ENCODE measurements at regions not wholly inside any gene's neighbourhood (a gene's known extent, or its start where the extent isn't known, plus 50 kb on each side); places are given as distances from the start of the nearest gene placed in this dataset.

- Histone ChIP-seq H3K9me3 (ENCODE audit: control insufficient read depth, low read length) (no peaks in the 10 kb centered on the region), H3K4me3 (ENCODE audit: low read length) (no peak overlapping the region), H3K9ac (ENCODE audit: low read length) (no peak overlapping the region), H3K36me3 (ENCODE audit: control insufficient read depth, insufficient read depth, low read length) (no peaks in the 10 kb centered on the region), H3K4me1 (ENCODE audit: control insufficient read depth, insufficient read depth, low read length) (no peaks in the 10 kb centered on the region), H3K27me3 (ENCODE audit: control insufficient read depth, insufficient read depth, low read length) (no peaks in the 10 kb centered on the region)
Measured at GRCh38 chr9:118624608-118625007, 744.6 kb downstream of the BRINP1 start.

DNA sequence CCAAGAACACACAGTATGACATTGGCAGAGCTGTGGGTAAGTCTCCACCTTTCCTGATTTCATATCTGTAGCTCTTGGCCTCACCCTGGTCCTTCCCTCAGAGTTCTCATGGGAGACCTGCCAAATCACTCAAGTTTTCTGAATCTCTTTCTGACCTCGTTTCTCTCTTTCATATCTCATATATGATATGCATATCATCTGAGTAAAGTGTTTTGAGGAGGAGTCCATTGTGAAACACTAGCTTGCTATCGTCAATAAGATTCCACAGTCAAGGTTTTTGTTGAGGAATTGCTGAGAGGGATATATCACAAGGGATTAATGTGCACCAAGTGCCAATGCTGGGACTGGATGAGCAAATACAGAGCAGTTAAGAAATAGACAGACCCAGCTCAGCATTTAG is 739.2 kb downstream of the BRINP1 start:
- no peaks in the 10 kb centered on the region for H3K4me1 ChIP-seq (ENCODE audit: control insufficient read depth, insufficient read depth, low read length)
- H3K9ac ChIP-seq (ENCODE audit: low read length), result no peak overlapping the region
- no peaks in the 10 kb centered on the region for H3K27me3 ChIP-seq (ENCODE audit: control insufficient read depth, insufficient read depth, low read length)
- H3K9me3 ChIP-seq (ENCODE audit: control insufficient read depth, low read length), result no peaks in the 10 kb centered on the region
- H3K4me3 ChIP-seq (ENCODE audit: low read length), result no peak overlapping the region
- H3K36me3 ChIP-seq (ENCODE audit: control insufficient read depth, insufficient read depth, low read length), result no peaks in the 10 kb centered on the region

DNA sequence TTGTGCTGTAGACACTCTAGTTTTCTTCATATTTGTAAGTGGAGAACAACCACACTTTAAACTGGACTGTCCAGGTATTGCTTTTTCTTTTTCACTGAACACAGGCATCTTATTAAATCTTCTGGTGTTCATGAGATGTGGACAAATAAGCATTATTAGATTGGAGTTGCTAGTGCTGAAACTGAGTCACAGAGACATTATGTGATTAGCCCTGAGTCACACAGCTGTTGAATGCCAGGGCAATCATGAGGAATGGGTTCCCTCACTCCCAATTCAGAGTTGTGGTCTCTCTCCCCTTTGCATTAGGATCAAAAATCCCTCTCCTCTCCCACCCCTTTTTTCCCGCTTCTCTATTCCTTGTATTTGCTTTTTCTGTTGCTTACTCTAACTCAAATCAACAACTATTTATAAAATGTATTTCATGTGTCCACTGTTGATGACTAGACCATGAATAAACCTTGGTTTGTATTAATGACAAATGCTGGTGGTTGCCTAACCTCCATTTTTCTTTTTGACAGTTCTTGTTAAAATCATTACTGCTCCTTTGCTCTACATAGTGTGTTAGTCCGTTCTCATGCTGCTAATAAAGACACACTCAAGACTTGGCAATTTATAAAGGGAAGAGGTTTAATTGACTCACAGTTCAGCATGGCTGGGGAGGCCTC is 738.2 kb downstream of the BRINP1 start:
- Histone ChIP-seq H3K9me3 (ENCODE audit: control insufficient read depth, low read length) (no peaks in the 10 kb centered on the region), H3K9ac (ENCODE audit: low read length) (no peak overlapping the region), H3K36me3 (ENCODE audit: control insufficient read depth, insufficient read depth, low read length) (no peaks in the 10 kb centered on the region), H3K4me1 (ENCODE audit: control insufficient read depth, insufficient read depth, low read length) (no peaks in the 10 kb centered on the region), H3K4me3 (ENCODE audit: low read length) (no peak overlapping the region), H3K27me3 (ENCODE audit: control insufficient read depth, insufficient read depth, low read length) (no peaks in the 10 kb centered on the region)

- no peaks in the 10 kb centered on the region for H3K36me3 ChIP-seq (ENCODE audit: control insufficient read depth, insufficient read depth, low read length)
- no peak overlapping the region for H3K4me3 ChIP-seq (ENCODE audit: low read length)
- no peak overlapping the region for H3K9ac ChIP-seq (ENCODE audit: low read length)
- no peaks in the 10 kb centered on the region for H3K9me3 ChIP-seq (ENCODE audit: control insufficient read depth, low read length)
- no peaks in the 10 kb centered on the region for H3K4me1 ChIP-seq (ENCODE audit: control insufficient read depth, insufficient read depth, low read length)
- H3K27me3 ChIP-seq (ENCODE audit: control insufficient read depth, insufficient read depth, low read length), result no peaks in the 10 kb centered on the region
Measured at GRCh38 chr9:118631956-118632355, 737.3 kb downstream of the BRINP1 start.

DNA sequence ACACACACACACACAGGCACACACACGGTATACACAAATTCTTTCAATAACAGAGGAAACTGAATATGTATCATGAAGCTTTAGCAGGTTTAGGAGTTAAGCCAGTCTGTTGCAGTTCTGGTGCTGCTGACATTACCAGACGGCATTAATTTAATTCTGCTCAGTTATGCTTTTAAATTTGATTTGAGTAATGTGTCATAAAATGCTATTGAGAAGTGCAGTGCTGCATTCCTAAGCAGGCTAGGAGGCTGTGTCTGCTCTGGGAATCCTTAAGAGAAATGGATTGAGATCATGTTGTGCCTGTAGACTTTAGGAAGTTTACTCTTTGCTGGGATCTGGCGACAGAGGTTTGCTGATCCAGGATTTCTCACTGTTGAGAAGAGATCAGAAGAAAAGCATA is 733.8 kb downstream of the BRINP1 start:
- Histone ChIP-seq H3K27me3 (ENCODE audit: control insufficient read depth, insufficient read depth, low read length) (no peaks in the 10 kb centered on the region), H3K4me3 (ENCODE audit: low read length) (no peak overlapping the region), H3K9me3 (ENCODE audit: control insufficient read depth, low read length) (no peaks in the 10 kb centered on the region), H3K36me3 (ENCODE audit: control insufficient read depth, insufficient read depth, low read length) (no peaks in the 10 kb centered on the region), H3K4me1 (ENCODE audit: control insufficient read depth, insufficient read depth, low read length) (no peaks in the 10 kb centered on the region), H3K9ac (ENCODE audit: low read length) (no peak overlapping the region)

- Histone ChIP-seq H3K4me1 (ENCODE audit: control insufficient read depth, insufficient read depth, low read length) (no peaks in the 10 kb centered on the region), H3K27me3 (ENCODE audit: control insufficient read depth, insufficient read depth, low read length) (no peaks in the 10 kb centered on the region), H3K9me3 (ENCODE audit: control insufficient read depth, low read length) (no peaks in the 10 kb centered on the region), H3K9ac (ENCODE audit: low read length) (no peak overlapping the region), H3K36me3 (ENCODE audit: control insufficient read depth, insufficient read depth, low read length) (no peaks in the 10 kb centered on the region), H3K4me3 (ENCODE audit: low read length) (no peak overlapping the region)
Measured at GRCh38 chr9:118637681-118638080, 731.6 kb downstream of the BRINP1 start.

DNA sequence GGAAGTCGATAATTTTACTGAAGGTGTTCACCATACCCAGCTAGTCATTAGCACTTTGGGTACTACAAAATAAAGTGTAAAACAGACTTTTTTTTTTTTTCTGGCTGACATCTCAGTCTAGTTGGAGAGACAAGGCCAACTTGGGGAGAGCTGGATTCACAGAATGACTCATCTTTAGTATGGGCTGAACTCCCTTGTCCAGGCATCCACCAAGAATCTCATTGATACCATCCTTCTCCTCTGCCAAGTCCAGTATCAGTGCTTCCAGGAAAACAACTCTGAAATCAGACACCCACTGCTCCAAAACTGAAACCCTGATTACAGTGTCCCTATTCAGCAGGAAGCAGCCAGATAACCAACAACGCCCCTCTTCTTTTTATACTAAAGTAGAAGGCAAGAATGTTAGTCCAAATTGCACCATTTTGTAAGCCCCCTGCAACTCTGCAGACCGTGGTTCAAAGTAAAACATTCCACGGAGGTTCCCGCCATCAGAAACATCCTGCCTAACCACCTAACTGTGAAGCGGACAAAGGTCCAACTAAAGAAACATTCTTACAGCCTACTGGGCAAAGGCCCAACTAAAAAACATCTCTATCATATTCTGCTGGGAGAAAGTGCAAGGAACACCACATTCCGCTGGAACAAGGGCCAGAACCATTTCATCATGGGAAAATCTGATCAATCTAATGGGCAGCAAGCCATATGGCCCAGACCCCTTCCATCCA is 728.2 kb downstream of the BRINP1 start:
- Histone ChIP-seq H3K4me1 (ENCODE audit: control insufficient read depth, insufficient read depth, low read length) (no peaks in the 10 kb centered on the region), H3K36me3 (ENCODE audit: control insufficient read depth, insufficient read depth, low read length) (no peaks in the 10 kb centered on the region), H3K9ac (ENCODE audit: low read length) (no peak overlapping the region), H3K4me3 (ENCODE audit: low read length) (no peak overlapping the region), H3K27me3 (ENCODE audit: control insufficient read depth, insufficient read depth, low read length) (no peaks in the 10 kb centered on the region), H3K9me3 (ENCODE audit: control insufficient read depth, low read length) (no peaks in the 10 kb centered on the region)

DNA sequence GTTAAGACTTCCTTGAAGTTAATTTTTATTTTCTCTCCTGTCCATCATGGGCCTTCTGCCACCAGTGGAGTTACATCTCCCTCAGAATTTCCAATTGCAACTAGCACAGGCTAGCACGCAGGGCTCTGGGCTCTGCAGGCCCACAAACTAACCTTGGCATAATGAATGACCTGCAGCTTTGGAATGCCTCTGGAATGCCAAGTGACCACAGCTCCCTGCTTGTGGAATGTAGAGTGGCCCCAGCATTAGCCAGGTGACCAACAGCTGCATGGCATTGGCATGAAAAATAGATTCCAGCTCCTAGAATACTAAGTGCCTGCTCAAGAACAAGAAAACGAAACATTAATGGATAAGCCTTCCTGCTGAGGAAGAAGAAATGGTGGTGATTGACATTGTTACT is 726.1 kb downstream of the BRINP1 start:
- no peaks in the 10 kb centered on the region for H3K9me3 ChIP-seq (ENCODE audit: control insufficient read depth, low read length)
- no peaks in the 10 kb centered on the region for H3K36me3 ChIP-seq (ENCODE audit: control insufficient read depth, insufficient read depth, low read length)
- no peaks in the 10 kb centered on the region for H3K4me1 ChIP-seq (ENCODE audit: control insufficient read depth, insufficient read depth, low read length)
- H3K9ac ChIP-seq (ENCODE audit: low read length), result no peak overlapping the region
- no peak overlapping the region for H3K4me3 ChIP-seq (ENCODE audit: low read length)
- no peaks in the 10 kb centered on the region for H3K27me3 ChIP-seq (ENCODE audit: control insufficient read depth, insufficient read depth, low read length)

DNA sequence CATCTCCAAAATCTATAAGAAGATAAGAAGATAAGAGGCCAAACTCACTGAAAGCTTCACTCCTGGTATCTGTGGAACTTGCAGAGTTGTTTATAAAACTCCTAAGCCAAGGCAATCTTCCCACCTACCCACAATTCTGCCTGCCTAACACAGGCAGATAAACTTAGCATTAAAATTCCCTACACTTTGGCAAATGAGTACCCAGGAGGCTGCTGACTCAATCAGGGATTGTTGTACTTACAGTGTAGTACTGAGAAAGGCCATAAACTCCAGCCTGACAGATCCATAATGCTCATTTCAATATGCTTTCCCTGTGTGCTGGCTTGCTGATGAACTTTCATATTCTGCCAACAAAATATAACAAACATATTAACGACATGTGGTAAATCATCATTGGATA is 725.2 kb downstream of the BRINP1 start:
- H3K4me1 ChIP-seq (ENCODE audit: control insufficient read depth, insufficient read depth, low read length), result no peaks in the 10 kb centered on the region
- no peak overlapping the region for H3K9ac ChIP-seq (ENCODE audit: low read length)
- no peak overlapping the region for H3K4me3 ChIP-seq (ENCODE audit: low read length)
- no peaks in the 10 kb centered on the region for H3K36me3 ChIP-seq (ENCODE audit: control insufficient read depth, insufficient read depth, low read length)
- H3K9me3 ChIP-seq (ENCODE audit: control insufficient read depth, low read length), result no peaks in the 10 kb centered on the region
- H3K27me3 ChIP-seq (ENCODE audit: control insufficient read depth, insufficient read depth, low read length), result no peaks in the 10 kb centered on the region

DNA sequence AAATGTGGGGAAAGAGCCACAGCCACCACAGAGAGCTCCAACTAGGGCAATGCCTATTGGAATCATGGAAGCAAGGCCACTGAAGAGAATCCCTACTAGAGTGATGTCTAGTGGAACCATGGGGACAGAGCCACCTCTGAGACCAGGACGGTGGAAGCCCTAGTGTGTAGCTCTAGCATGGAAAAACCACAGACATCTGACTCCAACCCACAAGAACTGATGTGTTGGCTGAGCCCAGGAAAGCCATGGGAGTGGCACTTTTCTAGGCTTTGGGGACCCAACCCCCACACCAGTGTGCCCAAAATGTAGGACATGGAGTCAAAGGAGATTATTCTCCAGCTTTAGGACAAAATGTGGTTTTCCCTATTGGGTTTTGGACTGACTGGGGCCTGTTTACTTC is 721.9 kb downstream of the BRINP1 start:
- no peaks in the 10 kb centered on the region for H3K27me3 ChIP-seq (ENCODE audit: control insufficient read depth, insufficient read depth, low read length)

DNA sequence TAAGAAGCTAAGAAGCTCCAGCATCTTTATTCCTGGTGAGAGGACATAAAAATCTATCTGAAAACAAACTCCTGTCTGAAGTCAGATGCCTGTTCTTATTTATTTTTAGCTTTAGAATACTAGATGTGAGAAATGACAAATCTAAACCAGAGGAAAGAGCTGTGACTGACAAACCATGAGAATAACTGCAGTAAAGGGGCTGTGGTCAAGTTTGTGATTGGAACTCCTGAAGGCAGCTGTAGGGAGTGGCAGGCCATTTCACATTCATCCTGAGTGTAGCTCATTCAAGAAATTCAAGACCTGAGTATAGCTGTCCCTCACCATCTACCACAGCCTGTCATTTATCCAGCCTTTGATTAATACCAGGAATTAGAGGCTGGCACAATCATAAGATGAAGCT is 718.8 kb downstream of the BRINP1 start:
- H3K36me3 ChIP-seq (ENCODE audit: control insufficient read depth, insufficient read depth, low read length), result no peaks in the 10 kb centered on the region
- H3K9me3 ChIP-seq (ENCODE audit: control insufficient read depth, low read length), result no peaks in the 10 kb centered on the region
- H3K9ac ChIP-seq (ENCODE audit: low read length), result no peak overlapping the region
- no peaks in the 10 kb centered on the region for H3K4me1 ChIP-seq (ENCODE audit: control insufficient read depth, insufficient read depth, low read length)
- H3K4me3 ChIP-seq (ENCODE audit: low read length), result no peak overlapping the region
- H3K27me3 ChIP-seq (ENCODE audit: control insufficient read depth, insufficient read depth, low read length), result no peaks in the 10 kb centered on the region

More for the DNA sequence above, 721.9 kb downstream of the BRINP1 start:
- H3K9ac ChIP-seq (ENCODE audit: low read length), result no peak overlapping the region
- no peaks in the 10 kb centered on the region for H3K4me1 ChIP-seq (ENCODE audit: control insufficient read depth, insufficient read depth, low read length)
- no peaks in the 10 kb centered on the region for H3K36me3 ChIP-seq (ENCODE audit: control insufficient read depth, insufficient read depth, low read length)
- H3K9me3 ChIP-seq (ENCODE audit: control insufficient read depth, low read length), result no peaks in the 10 kb centered on the region
- no peak overlapping the region for H3K4me3 ChIP-seq (ENCODE audit: low read length)

DNA sequence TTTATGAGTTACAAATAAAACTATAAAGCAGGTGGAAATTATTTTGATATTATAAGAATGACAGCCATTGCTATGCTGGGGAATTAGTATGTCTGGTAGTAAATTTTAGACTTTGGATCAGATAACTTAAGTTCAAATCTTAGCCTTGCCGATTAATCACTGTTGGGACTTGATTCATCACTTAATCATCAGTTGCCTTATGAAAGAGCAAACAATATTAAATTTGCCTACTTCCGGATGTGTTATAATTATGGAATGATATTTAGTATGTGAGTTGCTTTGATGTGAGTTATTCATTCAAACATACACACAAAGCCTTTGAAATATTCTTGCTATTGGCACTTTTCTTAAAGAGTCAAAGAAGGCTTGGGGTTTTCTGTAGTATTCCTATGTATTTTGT is 717.7 kb downstream of the BRINP1 start:
- no peak overlapping the region for H3K9ac ChIP-seq (ENCODE audit: low read length)
- no peaks in the 10 kb centered on the region for H3K36me3 ChIP-seq (ENCODE audit: control insufficient read depth, insufficient read depth, low read length)
- no peaks in the 10 kb centered on the region for H3K27me3 ChIP-seq (ENCODE audit: control insufficient read depth, insufficient read depth, low read length)
- H3K9me3 ChIP-seq (ENCODE audit: control insufficient read depth, low read length), result no peaks in the 10 kb centered on the region
- no peaks in the 10 kb centered on the region for H3K4me1 ChIP-seq (ENCODE audit: control insufficient read depth, insufficient read depth, low read length)
- H3K4me3 ChIP-seq (ENCODE audit: low read length), result no peak overlapping the region

Measured in mucosa of stomach (tissue), 1 donor.